AG09309 (cell line): ENCODE measurements at regions not wholly inside any gene's neighbourhood (a gene's known extent, or its start where the extent isn't known, plus 50 kb on each side); places are given as distances from the start of the nearest gene placed in this dataset.

Experiments used
- DNase-seq: peaks from one replicate; pipeline ENCODE4 v3.0.0-alpha.2; 2010; ENCODE audit warnings: low read depth
- H3K4me3 ChIP-seq: 2 replicates; pipeline ENCODE4 v1.5.1; 2011; ENCODE audit warnings: mild to moderate bottlenecking, low read depth, low read length, moderate library complexity; ENCODE audit not compliant: control insufficient read depth
- CTCF ChIP-seq: IDR thresholded peaks from 2 replicates; pipeline ENCODE4 v1.5.1; 2011; ENCODE audit warnings: mild to moderate bottlenecking, low read depth, low read length, inconsistent platforms; ENCODE audit not compliant: insufficient read depth, control insufficient read depth; ENCODE audit errors: missing control alignments

GRCh38 chr7:51783241-51783640 lies 466.6 kb upstream of the COBL start:
- no peak for DNase-seq
- no peak for TF ChIP-seq CTCF
- H3K4me3 ChIP-seq, result no peak overlapping the region

DNA sequence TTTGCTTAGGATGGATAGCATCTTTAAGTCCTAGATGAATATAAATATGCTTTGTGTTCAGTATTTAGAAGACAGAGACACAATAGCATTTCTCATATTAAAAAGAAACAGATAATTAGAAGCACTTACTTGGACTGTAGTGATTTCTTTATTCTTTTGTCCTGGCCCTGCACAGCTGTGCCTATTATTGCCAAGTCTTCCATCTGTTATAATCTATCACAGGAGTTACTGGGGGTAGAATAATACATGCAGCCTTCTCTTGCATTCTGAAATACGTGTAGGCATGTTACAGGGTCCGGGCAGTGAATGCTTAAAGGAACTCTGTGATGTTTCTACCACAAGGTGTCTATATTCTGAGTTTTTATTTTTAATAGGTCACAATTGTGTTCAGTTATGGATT lies 461.5 kb upstream of the COBL start:
- DNase-seq, result no peak
- H3K4me3 ChIP-seq, result no peak overlapping the region
- no peak for TF ChIP-seq CTCF

- no peak overlapping the region for H3K4me3 ChIP-seq
- TF ChIP-seq CTCF, result no peak
- no peak for DNase-seq
Measured at GRCh38 chr7:51774178-51774577, 457.6 kb upstream of the COBL start.

DNA sequence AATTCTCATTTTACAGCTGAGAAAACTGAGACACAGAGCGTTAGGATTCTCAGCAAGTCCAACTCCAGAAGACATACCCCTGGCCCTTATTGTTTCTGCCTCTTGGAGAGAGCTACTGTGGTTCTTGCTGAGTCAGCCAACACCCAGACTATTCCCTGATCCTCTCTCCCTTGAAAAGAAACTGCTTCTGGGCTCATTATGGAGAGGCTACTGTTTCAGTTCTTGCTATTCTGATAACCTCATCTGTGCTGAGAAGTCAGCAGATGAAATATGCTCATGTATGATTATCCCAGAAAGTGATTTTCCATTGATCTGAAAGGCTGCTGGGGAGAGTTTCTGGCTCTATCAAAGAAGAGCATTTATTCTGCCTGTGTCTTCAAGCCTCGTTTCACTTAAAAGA lies 455.6 kb upstream of the COBL start:
- DNase-seq, result no peak
- no peak for TF ChIP-seq CTCF

GRCh38 chr7:51764976-51765375 lies 448.4 kb upstream of the COBL start:
- TF ChIP-seq CTCF, result no peak
- H3K4me3 ChIP-seq, result no peak overlapping the region
- no peak for DNase-seq

More for the DNA sequence above, 455.6 kb upstream of the COBL start:
- no peak overlapping the region for H3K4me3 ChIP-seq

DNA sequence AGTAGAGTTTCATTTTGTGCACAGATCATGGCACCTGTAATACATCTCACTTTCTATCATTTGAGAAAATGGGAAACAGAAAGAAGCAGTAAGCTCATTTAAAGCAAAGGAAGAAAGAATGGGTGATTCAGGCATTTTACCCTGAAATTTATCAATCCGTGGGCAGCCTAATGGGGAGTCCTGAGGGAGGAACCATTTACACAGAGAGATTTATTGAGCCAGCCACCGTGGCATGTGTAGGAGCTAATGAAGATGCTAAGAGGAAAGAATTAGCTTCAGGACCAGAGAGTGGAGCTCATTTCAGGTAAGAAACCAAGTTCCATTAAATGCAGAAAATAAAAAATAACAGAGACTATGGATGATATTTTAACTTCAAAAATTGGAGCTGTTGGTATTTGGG lies 443.4 kb upstream of the COBL start:
- no peak for TF ChIP-seq CTCF
- H3K4me3 ChIP-seq, result no peak overlapping the region
- no peak for DNase-seq

DNA sequence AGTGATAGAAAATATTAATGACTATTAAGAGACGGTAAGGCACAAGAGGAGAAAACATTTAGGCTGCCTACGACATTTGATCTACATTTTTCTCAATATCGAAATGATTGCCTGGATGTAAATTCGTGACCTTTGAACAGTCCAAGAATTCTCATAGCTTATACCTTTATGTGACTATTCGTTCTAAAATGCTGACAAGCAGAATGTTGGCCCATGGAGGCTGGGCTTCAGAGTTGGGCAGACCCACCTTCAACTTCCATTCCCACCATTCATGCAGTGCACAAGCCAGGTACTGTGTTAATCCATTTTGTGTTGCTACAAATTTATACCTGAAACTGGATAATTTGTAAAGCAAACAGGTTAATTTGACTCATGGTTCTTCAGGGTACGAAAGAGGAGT lies 441.4 kb upstream of the COBL start:
- H3K4me3 ChIP-seq, result no peak overlapping the region
- TF ChIP-seq CTCF, result no peak
- no peak for DNase-seq
